Endometrium (tissue), 2 donors: ENCODE measurements at regions not wholly inside any gene's neighbourhood (a gene's known extent, or its start where the extent isn't known, plus 50 kb on each side); places are given as distances from the start of the nearest gene placed in this dataset.

Experiments
- FAIRE-seq: peaks from 2 replicates; lab custom pipeline; 2012; peaks lifted over from hg19 to GRCh38; lab: Jason Lieb, UNC
- donor health status: control.
- donor health status: control.

DNA sequence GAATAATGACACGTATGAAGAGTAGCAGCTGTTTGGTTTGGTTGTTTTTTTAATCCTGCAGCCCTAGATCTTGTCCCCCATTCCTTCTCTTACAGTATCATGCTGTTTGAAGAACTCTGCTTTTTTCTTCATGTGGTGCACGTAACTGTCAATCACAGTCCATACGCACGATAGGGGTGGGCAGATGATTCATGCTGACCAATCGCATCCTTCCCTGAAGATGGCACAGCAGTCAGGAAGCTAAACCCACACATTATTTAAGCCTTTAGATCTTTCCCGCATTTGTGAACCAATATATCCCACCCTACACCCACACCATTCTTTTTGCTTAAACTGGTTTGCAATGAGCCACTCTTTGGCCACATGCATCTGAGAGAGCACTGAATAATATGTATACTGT, 158.9 kb upstream of the PLEKHA5 start:
- no peak for FAIRE-seq

DNA sequence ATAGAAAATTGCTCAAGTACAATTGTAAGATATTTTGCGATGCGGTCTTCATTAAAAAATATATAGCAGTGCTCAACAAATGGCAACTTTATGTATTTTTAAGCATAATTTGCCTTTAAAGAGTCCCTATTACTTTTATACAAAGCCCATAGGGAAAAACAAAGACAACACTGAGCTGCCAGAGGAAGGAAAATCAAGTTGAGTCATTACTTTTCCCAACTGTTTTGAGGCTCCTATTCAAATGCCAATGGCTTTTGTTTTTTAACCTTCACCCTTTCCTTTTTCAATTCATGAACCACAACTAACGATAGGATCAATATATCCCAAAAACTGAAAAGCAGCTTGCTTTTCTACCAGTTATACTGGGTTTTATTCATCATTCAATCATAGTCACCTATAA, 157.6 kb upstream of the PLEKHA5 start:
- no peak for FAIRE-seq

DNA sequence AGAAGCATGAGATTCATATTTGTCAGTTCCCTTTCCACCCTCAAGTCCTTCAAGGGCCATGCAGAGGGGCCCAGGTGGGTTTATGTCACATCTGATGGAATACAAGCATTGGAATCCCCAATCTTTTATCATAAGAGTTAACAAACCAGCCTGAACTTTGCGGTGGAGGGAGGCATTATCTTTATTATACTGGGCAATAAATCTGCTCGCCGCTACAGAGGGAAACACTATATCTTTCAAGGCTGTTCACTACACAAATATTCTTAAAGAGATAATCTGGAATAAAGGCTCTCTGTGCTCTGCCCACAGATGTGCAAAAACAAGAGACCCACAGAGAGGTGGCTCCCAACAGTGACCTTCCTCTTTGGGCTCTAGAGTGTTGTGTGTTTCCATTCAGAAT, 153.6 kb upstream of the PLEKHA5 start:
- FAIRE-seq: no peak

DNA sequence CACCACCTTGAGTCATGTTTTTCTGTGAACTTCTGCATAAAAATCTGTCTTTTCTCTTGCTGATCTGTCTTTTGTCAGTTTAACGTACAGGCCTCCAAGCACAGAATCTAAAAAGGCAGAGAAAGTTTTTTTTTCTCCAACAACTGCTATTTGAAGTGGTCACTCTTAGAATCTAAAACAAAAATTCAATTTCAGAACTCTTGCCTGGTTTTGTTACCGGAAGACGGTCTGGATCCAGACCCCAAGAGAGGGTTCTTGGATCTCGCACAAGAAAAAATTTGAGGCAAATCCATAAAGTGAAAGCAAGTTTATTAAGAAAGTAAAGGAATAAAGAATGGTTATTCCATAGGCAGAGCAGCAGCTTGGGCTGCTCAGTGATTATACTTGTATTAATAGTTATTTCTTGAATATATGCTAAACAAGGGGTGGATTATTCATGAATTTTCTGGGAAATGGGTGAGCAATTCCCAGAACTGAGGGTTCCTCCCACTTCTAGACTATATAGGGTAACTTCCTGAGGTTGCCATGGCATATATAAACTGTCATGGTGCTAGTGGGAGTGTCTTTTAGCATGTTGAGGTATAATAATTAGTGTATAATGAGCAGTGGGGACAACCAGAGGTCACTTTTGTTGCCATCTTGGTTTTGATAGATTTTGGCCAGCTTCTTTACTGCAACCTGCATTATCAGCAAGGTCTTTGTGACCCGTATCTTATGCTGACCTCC, 150.0 kb upstream of the PLEKHA5 start:
- FAIRE-seq: no peak

DNA sequence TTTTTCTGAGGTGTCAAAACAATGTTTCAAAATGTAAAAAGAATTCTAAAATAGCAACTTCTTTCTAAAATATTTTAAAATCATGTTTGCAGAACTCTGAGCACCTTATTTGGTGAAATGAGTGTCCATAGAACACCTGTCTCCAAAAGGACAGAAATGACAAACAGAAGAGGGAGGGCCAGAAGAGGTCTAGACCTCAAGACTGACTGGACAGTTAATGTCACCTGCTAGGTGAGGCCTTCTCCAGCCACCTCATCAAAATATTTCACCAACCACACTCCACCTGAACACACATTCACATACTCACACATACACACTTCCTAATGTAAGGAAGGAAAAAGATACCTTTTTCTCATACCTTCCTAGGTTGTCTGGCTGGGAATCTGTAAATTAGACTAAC, 147.8 kb upstream of the PLEKHA5 start:
- no peak for FAIRE-seq

DNA sequence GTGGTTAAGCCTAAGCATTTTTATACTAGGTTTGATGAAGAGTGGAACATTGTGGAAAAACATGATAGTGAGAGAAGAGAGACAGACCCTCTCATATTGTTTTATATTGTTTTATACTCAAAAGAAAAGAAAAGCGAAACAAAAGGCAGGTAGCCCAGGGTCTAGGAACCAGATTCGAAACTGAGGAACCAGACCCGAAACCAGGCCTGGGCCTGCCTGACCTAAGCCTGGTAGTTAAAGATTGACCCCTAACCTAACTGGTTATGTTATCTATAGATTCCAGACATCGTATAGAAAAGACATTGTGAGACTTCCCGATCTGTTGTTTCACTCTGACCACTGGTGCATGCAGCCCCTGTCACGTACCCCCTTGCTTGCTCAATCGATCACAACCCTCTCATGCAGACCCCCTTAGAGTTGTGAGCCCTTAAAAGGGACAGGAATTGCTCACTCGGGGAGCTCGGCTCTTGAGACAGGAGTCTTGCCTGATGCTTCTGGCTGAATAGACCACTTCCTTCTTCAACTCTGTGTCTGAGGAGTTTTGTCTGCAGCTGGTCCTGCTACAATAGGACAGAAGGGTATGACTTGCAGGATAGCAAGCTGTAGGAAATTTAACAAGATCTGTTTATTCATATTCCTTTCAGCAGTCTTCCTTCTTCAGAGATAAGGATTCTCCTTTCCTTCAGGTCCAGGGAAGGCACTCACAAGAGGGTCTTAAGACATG, 147.1 kb upstream of the PLEKHA5 start:
- FAIRE-seq: no peak

DNA sequence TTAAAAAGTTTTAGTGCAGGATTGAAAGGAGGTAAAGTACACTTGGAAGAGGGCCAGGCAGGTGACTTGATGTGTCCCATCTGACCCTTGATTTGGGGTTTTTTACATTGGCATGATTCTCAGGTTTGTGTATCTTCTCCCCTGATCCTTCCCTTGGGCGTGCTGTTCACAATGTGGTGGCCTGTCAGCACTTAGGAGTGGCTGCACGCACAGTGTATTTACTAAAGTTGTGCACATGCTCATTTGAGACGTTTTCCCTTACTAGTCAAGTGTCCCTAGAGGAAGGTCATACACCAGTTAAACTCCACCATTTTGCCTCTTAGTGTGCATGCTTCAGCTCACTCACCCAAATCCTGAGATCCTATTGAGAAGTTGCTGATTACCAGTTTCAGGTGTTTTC, 145.7 kb upstream of the PLEKHA5 start:
- no peak for FAIRE-seq

DNA sequence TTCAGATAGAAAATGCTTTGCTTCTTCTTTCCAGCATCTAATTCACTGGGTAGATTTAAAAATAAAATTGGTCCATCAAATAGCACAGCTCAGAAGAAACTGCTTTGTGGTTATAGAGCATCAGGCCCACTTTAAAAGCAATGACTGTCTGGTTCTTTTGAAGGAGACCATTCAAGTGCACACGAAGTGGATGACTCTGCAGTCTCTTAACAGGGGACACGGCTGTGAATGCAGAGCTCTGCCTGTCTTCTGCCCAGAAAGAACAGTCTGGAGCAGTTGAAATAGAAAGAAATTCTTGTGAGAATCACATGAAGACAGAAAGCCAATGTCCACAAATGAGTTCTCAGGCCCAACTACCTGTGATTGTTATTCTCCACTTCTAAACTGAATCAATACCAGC, 138.7 kb upstream of the PLEKHA5 start:
- FAIRE-seq: no peak

DNA sequence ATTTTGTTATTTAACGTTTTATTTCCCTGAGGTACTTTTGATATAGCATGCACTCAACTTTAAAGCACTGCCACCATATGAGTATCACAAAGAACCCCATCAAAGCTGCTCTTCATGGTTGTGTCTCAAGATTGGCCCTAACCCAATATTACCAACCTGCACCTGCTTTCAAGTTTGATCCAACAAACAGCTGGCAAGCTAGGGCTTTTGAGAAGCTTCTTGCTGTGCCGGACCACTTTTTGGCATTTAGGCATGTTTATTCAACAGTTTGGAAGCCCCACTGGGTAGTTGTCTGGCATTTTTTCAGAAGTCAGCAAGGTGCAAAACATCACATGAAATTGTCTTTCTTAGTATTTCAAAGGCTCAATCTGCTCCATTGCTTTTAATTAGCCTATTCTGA, 137.2 kb upstream of the PLEKHA5 start:
- FAIRE-seq: no peak

DNA sequence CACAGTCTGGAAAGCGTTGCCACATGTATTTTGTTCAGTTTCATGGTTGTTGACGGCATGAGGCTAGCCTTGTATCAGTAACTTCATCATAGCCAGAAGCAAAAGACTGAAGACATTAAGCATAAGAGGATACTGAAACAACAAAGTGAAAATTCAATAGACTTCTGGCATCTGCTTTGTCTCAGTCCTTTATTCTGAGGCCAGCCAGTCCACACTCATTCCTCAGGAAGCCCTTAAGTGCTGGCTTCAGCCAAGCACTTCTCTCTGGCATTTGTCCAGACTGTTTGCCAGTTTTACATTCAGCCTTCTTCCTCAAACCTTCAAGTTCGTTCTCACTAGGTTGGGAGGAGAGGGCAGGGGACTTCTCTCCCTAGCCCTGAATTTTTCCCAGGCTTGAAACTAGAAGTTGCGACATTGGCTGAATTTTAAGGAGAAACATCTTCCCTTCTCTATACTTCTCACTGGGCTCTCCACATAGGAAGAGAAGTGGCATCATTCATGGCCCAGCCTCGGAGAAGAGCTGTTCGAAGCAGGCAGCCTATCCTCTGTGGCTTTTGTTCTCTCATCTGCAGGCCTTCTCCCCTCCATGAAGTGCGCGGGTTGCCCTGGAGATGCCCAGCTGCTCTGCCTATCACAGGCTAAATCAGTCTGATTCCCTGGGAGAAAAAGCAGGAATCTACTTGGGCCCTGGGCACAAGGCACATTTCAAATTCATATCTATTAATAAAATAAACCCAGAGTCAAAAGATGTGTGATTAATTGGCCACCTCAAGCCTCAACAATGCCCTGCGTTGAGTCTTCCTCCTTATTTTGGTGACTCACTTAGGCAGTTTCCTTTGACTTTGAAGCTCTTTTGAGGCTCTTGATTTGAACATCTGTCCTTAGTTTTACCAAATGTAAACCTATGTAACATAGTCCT, 130.9 kb upstream of the PLEKHA5 start:
- FAIRE-seq: no peak

DNA sequence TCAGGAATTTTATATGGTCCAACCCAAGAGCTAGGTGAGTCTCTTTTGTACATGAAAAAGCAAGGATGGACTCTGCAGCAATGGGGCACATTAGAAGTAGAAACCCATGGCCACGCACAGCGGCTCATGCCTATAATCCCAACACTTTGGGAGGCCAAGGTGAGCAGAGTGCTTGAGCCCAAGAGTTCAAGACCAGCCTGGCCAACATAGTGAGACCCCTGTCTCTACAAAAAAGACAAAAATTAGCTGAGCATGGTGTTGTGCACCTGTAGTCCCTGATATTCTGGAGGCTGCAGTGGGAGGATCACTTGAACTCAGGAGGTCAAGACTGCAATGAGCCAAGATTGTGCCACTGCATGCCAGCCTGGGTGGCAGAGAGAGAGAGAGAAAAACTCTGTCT, 128.7 kb upstream of the PLEKHA5 start:
- FAIRE-seq: no peak

DNA sequence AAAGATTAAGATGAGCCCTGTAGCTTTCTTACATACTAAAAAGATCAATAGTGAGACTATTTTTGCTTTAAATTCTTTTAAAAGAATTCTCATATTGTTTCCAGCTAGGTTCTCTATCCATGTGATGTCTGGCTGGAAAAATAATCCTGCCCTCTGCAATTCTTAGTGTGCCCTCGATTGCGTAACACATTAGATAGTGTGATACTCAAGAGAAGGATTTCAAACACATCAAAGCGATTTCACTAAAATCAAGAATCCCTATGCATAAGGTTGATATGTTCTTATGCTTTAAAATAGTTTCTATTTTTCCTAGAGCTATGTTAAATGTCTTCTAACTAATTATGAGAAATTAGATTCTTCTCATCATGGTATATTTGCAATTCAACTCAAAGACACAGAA, 127.3 kb upstream of the PLEKHA5 start:
- no peak for FAIRE-seq

DNA sequence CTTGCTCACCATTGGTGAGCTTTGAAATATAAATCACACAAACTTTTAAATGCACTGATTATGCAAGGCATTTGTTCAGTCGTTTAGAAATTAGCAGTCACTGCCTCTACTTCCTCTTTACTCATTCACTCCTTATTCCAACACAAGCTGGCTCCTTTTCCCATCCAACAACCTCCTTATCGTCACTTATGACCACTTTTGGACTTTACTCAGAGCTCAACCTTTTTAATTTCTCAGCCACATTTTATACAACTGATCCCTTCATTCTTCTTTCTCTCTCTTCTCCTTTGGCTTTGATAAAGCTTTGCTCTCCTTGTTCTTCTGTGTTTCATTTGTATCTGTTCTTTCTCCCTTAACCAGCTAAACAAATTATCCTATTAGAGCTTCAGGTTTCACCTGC, 126.4 kb upstream of the PLEKHA5 start:
- no peak for FAIRE-seq

DNA sequence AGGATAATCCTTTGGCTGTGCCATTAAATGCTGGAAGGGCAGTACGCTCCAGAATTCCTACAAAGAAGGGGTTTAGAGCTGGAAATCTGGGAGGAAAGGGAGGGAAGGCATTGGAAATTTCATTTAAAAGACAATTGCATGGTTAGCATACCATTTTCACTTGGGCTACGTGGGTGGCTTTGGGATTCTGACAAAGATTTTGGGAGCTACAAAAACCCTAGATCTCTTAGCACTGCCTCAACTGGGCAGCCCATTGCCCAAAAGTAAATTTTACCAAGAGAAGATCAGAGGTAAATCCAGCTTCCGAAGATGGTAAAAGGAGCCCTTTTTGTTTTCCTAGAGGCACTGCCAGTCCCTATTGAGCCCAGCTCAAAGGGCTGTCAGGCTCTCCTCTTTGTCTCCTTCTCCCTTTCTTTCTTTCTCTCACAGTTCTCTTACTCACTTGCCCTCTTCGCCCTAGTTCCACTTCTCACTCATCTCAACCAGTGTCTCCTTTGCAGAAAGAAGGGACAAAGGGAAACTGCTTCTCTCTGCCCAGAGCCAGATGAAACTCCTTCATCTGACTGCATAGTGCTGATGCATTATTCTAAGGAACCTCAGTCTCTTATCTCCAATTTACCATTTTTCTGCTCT, 125.4 kb upstream of the PLEKHA5 start:
- no peak for FAIRE-seq

DNA sequence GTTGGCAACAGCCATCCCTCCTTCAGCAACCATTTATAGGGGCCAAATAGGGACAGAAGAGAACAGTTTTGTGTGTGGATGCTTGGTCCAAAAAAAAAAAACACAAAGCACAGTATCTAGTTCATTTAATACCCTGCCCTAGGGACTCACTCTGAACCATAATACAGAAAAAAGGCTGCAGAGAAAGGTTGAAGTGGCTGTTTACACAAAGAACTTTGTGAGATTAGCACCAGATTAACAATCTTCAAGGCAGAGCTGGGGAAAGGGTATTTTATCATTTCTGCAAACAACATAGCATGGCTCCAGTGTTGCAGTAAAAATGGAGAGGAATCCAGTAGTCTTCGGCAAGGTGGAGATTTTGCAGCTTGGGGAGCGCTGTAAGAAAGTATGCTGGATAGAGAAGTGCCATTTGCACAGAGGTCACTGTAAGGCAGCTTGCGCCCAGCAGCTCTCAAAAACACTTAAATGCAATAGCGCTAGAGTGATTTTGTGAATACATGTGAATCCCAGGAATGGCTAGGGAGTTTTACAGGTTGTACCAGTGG, 124.2 kb upstream of the PLEKHA5 start:
- FAIRE-seq: no peak

DNA sequence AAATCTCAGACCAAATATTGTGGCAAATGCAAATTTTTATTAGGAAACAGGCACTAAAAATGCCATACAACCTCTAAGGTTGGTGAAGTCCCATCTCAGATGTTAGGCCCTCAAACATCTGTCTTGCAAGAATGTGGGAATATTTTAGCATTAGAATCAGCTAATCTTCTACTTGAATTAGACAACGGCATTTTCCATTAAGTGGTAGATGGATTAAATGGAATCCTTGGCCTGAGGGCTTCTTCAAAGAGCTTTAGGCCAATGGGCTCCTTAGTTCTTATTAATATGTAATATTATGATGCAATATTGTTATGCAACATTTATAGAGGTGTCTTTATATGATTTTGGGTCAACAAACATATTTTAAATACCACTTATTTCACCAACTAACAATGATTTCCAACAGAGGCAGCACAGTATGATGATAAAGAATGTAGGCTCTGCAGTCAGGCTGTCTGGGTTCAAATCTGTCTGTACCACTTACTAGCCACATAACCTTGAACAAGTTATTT, 122.9 kb upstream of the PLEKHA5 start:
- FAIRE-seq: no peak

DNA sequence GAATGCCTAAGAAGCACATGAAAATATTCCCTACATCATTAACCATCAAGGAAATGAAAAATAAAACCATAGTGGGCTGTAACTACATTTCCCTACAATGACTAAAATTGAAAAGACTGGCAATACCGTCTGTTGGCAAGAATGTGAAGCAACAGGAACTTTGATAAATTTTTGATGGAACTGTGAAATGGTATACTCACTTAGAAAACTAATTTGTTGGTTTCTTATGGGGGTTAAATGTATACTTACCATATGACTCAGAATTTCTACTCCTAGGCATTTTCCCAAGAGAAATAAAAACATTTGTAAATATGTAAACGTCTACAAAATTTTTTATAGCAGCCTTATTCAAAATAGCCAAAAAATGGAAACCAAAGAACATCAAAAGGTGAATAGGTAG, 121.4 kb upstream of the PLEKHA5 start:
- FAIRE-seq: no peak

DNA sequence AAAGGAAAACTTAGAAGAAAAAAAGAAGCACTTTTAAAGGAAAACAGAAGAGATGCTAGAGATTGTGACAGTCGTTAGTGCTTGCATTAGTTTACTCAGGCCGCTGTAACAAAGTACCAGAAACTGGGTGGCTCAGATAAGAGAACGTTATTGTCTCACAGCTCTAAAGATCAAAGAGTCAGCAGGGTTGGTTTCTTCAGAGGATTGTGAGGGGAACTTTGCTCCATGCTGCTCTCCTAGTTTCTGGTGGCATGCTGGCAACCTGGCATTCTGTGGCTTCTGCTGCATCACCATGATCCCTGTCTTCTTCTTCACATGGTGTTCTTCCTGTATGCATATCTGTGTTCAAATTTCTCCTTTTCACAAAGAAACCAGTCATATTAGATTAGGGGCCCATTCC, 119.4 kb upstream of the PLEKHA5 start:
- no peak for FAIRE-seq

DNA sequence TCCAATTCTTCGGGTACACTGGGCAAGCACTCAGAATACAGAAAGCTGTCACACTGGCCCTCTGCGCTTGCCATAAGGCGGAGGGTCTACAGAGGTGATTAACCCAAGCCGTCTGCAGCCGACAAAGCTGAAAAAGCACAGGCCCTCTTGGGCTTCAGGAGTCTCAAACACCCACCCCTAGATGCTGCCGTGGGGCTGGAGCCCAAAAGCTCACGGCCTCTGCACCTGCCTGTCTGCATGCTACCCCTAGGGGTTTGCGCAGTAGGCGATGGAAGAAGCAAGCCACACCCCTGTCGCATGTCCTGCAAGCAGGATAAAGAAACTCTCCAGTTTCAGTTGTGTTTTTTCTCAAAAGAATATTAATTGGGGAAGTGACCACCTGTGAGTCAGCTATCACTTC, 118.8 kb upstream of the PLEKHA5 start:
- FAIRE-seq: no peak

DNA sequence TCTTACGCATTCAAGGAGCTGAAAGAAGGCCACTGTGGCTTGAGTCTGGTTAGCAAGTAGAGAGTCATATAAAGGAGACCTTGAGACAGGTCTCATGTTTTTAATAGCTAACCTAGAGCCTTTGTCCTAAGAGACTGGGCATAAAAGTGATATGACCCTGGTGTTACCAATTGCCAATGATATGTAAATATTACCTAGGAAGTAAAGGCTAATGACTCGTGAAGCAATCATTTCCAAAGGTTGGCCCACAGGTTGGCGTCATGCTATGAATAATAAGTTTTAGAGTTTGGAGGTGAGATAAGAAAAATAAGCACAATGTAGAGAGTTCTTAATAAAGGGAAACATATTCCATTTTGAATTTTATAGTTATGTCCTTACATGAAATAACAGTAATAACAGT, 116.6 kb upstream of the PLEKHA5 start:
- FAIRE-seq: no peak

DNA sequence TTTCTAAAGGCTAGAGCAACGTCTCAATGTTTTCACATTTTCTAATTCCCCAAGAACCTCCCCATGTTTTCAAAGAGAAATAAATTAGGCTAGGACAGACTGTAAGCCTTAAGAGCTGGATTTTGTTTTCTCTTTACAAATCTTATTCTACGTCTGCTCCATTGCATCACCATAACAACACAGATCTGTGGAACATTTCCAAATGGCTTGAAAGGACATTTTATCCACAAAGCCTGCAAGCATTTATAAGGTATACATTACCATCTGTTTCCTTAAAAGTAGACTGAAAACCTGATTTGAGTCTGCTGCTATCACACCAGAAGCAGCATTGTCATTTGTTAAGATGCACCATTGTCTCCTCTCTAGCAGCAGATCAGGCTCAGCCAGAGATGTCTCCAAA, 115.3 kb upstream of the PLEKHA5 start:
- no peak for FAIRE-seq

DNA sequence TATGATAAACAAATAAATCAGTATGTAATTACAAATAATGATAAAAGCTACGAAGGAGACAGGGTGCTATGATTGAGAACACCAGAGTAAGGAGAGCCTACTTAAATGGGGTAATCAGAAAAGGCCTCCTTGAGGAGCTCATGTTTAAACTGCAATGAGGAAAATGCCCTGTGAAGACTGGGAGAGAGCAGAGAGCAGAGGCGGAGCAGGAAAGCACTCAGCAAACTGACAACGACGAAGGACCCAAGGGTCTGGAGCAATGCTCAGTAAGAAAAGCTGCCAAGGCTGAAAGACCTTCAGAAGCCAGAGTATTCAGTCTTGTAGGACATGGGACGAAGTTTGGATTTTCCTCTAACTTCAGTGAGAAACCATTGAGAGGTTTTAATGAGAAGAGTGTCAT, 114.2 kb upstream of the PLEKHA5 start:
- FAIRE-seq: no peak
